GM21786 (cell line): ENCODE measurements at regions not wholly inside any gene's neighbourhood (a gene's known extent, or its start where the extent isn't known, plus 50 kb on each side); places are given as distances from the start of the nearest gene placed in this dataset.
"Not testable (repeated sequence)": the region's sequence is repeated elsewhere in the genome, so short reads cannot be mapped to it uniquely, and the experiment has no call there.

ENCODE experiments used
- ATAC-seq: cut with Tn5 transposase; IDR thresholded peaks from one replicate; pipeline ENCODE4 v1.9.1; 2021; ENCODE audit not compliant: unreplicated experiment

GRCh38 chr1:72969461-72969860 lies 687.1 kb upstream of the NEGR1 start:
- no peak for ATAC-seq

- ATAC-seq, result no peak
Measured at GRCh38 chr1:72954943-72955342, 672.6 kb upstream of the NEGR1 start.

- ATAC-seq, result not testable (repeated sequence)
Measured at GRCh38 chr1:72950900-72951299, 668.6 kb upstream of the NEGR1 start.

- ATAC-seq, result no peak
Measured at GRCh38 chr1:72946903-72947499, 664.7 kb upstream of the NEGR1 start.

GRCh38 chr1:72942008-72942407 lies 659.7 kb upstream of the NEGR1 start:
- no peak for ATAC-seq

GRCh38 chr1:72938408-72938807 lies 656.1 kb upstream of the NEGR1 start:
- ATAC-seq, result no peak

GRCh38 chr1:72937905-72938304 lies 655.6 kb upstream of the NEGR1 start:
- ATAC-seq, result no peak

GRCh38 chr1:72936942-72937341 lies 654.6 kb upstream of the NEGR1 start:
- no peak for ATAC-seq

GRCh38 chr1:72936151-72936740 lies 653.9 kb upstream of the NEGR1 start:
- no peak for ATAC-seq

GRCh38 chr1:72932025-72932424 lies 649.7 kb upstream of the NEGR1 start:
- no peak for ATAC-seq

- ATAC-seq, result no peak
Measured at GRCh38 chr1:72930528-72930927, 648.2 kb upstream of the NEGR1 start.

GRCh38 chr1:72918940-72919339 lies 636.6 kb upstream of the NEGR1 start:
- no peak for ATAC-seq

- no peak for ATAC-seq
Measured at GRCh38 chr1:72917920-72918319, 635.6 kb upstream of the NEGR1 start.

- no peak for ATAC-seq
Measured at GRCh38 chr1:72915581-72915980, 633.2 kb upstream of the NEGR1 start.

- no peak for ATAC-seq
Measured at GRCh38 chr1:72911656-72912055, 629.3 kb upstream of the NEGR1 start.

GRCh38 chr1:72896256-72896655 lies 613.9 kb upstream of the NEGR1 start:
- ATAC-seq, result no peak

GRCh38 chr1:72892461-72892860 lies 610.1 kb upstream of the NEGR1 start:
- no peak for ATAC-seq

GRCh38 chr1:72891976-72892375 lies 609.6 kb upstream of the NEGR1 start:
- ATAC-seq, result no peak

- ATAC-seq, result no peak
Measured at GRCh38 chr1:72885841-72886240, 603.5 kb upstream of the NEGR1 start.

GRCh38 chr1:72885017-72885416 lies 602.7 kb upstream of the NEGR1 start:
- ATAC-seq, result no peak

GRCh38 chr1:72869873-72870272 lies 587.5 kb upstream of the NEGR1 start:
- no peak for ATAC-seq

GRCh38 chr1:72869441-72869840 lies 587.1 kb upstream of the NEGR1 start:
- ATAC-seq, result no peak

- no peak for ATAC-seq
Measured at GRCh38 chr1:72851597-72851996, 569.3 kb upstream of the NEGR1 start.
